ENCODE measurements at regions not wholly inside any gene's neighbourhood (a gene's known extent, or its start where the extent isn't known, plus 50 kb on each side); places are given as distances from the start of the nearest gene placed in this dataset.

GRCh38 chr3:153679714-153680113 is 441.5 kb upstream of the ARHGEF26 start:
- ATAC-seq (ENCODE audit: low read depth in 2 of 2) (no peak), DNase-seq (no peak)
- peaks cover 0 to 9% (median 0%) of the 10 kb centered on the region in 3 donors for H3K27me3 Mint-ChIP-seq
- no peaks in the 10 kb centered on the region for H3K4me1 Mint-ChIP-seq
- H3K9me3 Mint-ChIP-seq: no peaks in the 10 kb centered on the region
- no peak overlapping the region for H3K4me3 Mint-ChIP-seq
- H3K27ac Mint-ChIP-seq: no peak overlapping the region
- no peaks in the 10 kb centered on the region for H3K36me3 Mint-ChIP-seq

- DNase-seq (no peak), ATAC-seq (ENCODE audit: low read depth in 2 of 2) (no peak)
- no peak overlapping the region for H3K4me3 Mint-ChIP-seq
- H3K4me1 Mint-ChIP-seq: no peaks in the 10 kb centered on the region
- H3K9me3 Mint-ChIP-seq: no peaks in the 10 kb centered on the region
- H3K36me3 Mint-ChIP-seq: no peaks in the 10 kb centered on the region
- H3K27ac Mint-ChIP-seq: no peak overlapping the region
- peaks cover 0 to 9% (median 0%) of the 10 kb centered on the region in 3 donors for H3K27me3 Mint-ChIP-seq
Observed at GRCh38 chr3:153680526-153680925, 440.7 kb upstream of the ARHGEF26 start.

GRCh38 chr3:153681057-153681456 is 440.1 kb upstream of the ARHGEF26 start:
- H3K4me1 Mint-ChIP-seq: no peaks in the 10 kb centered on the region
- ATAC-seq (ENCODE audit: low read depth in 2 of 2): no peak
- H3K9me3 Mint-ChIP-seq: no peaks in the 10 kb centered on the region
- no peaks in the 10 kb centered on the region for H3K36me3 Mint-ChIP-seq
- H3K27ac Mint-ChIP-seq: no peak overlapping the region
- no peak overlapping the region for H3K4me3 Mint-ChIP-seq
- peaks cover 0 to 9% (median 0%) of the 10 kb centered on the region in 3 donors for H3K27me3 Mint-ChIP-seq
- no peak for DNase-seq

- ATAC-seq (ENCODE audit: low read depth in 2 of 2) (no peak), DNase-seq (no peak)
- Mint-ChIP-seq H3K4me3 (no peak overlapping the region), H3K36me3 (no peaks in the 10 kb centered on the region), H3K4me1 (no peaks in the 10 kb centered on the region), H3K27me3 (no peaks in the 10 kb centered on the region), H3K27ac (no peak overlapping the region), H3K9me3 (no peaks in the 10 kb centered on the region)
Observed at GRCh38 chr3:153688301-153689120, 432.7 kb upstream of the ARHGEF26 start.

GRCh38 chr3:153693207-153693606 is 428.0 kb upstream of the ARHGEF26 start:
- no peak overlapping the region for H3K4me3 Mint-ChIP-seq
- no peaks in the 10 kb centered on the region for H3K27me3 Mint-ChIP-seq
- no peak for DNase-seq
- no peaks in the 10 kb centered on the region for H3K9me3 Mint-ChIP-seq
- H3K4me1 Mint-ChIP-seq: no peaks in the 10 kb centered on the region
- no peak for ATAC-seq (ENCODE audit: low read depth in 2 of 2)
- H3K36me3 Mint-ChIP-seq: no peaks in the 10 kb centered on the region
- no peak overlapping the region for H3K27ac Mint-ChIP-seq

GRCh38 chr3:153702106-153702505 is 419.1 kb upstream of the ARHGEF26 start:
- Mint-ChIP-seq H3K36me3 (no peaks in the 10 kb centered on the region), H3K4me1 (no peaks in the 10 kb centered on the region), H3K27ac (no peak overlapping the region), H3K9me3 (peaks cover 0 to 2% (median 0%) of the 10 kb centered on the region in 7 donors), H3K27me3 (no peaks in the 10 kb centered on the region), H3K4me3 (no peak overlapping the region)
- no peak for DNase-seq
- ATAC-seq (ENCODE audit: low read depth in 2 of 2): no peak

- H3K36me3 Mint-ChIP-seq: no peaks in the 10 kb centered on the region
- H3K27ac Mint-ChIP-seq: no peak overlapping the region
- H3K4me3 Mint-ChIP-seq: no peak overlapping the region
- DNase-seq: no peak
- no peak for ATAC-seq (ENCODE audit: low read depth in 2 of 2)
- no peaks in the 10 kb centered on the region for H3K4me1 Mint-ChIP-seq
- peaks cover 0 to 3% (median 0%) of the 10 kb centered on the region in 7 donors for H3K9me3 Mint-ChIP-seq
- H3K27me3 Mint-ChIP-seq: no peaks in the 10 kb centered on the region
Observed at GRCh38 chr3:153704115-153704514, 417.1 kb upstream of the ARHGEF26 start.

GRCh38 chr3:153706706-153707105 is 414.5 kb upstream of the ARHGEF26 start:
- H3K4me3 Mint-ChIP-seq: no peak overlapping the region
- H3K36me3 Mint-ChIP-seq: no peaks in the 10 kb centered on the region
- DNase-seq (no peak), ATAC-seq (ENCODE audit: low read depth in 2 of 2) (no peak)
- H3K9me3 Mint-ChIP-seq: peaks cover 0 to 15% (median 2%) of the 10 kb centered on the region in 7 donors
- H3K27me3 Mint-ChIP-seq: no peaks in the 10 kb centered on the region
- H3K27ac Mint-ChIP-seq: no peak overlapping the region
- no peaks in the 10 kb centered on the region for H3K4me1 Mint-ChIP-seq

GRCh38 chr3:153714016-153714415 is 407.2 kb upstream of the ARHGEF26 start:
- Mint-ChIP-seq H3K36me3 (no peaks in the 10 kb centered on the region), H3K27me3 (peaks cover 0 to 4% (median 3%) of the 10 kb centered on the region in 3 donors), H3K4me1 (peaks cover 4 to 8% (median 6%) of the 10 kb centered on the region in 3 donors), H3K4me3 (no peak overlapping the region), H3K27ac (no peak overlapping the region), H3K9me3 (peaks cover 0 to 20% (median 4%) of the 10 kb centered on the region in 7 donors)
- ATAC-seq (ENCODE audit: low read depth in 2 of 2): no peak
- no peak for DNase-seq

GRCh38 chr3:153714588-153715290 is 406.5 kb upstream of the ARHGEF26 start:
- Mint-ChIP-seq H3K36me3 (no peaks in the 10 kb centered on the region), H3K27me3 (peaks cover 0 to 5% (median 4%) of the 10 kb centered on the region in 3 donors), H3K4me1 (peaks cover 4 to 8% (median 6%) of the 10 kb centered on the region in 3 donors), H3K9me3 (peaks cover 0 to 19% (median 0%) of the 10 kb centered on the region in 7 donors), H3K4me3 (no peak overlapping the region), H3K27ac (no peak overlapping the region)
- ATAC-seq (ENCODE audit: low read depth in 2 of 2) (no peak), DNase-seq (no peak)

- no peaks in the 10 kb centered on the region for H3K36me3 Mint-ChIP-seq
- no peak overlapping the region for H3K27ac Mint-ChIP-seq
- no peak for DNase-seq
Observed at GRCh38 chr3:153722157-153722556, 399.0 kb upstream of the ARHGEF26 start.

GRCh38 chr3:153731071-153731470 is 390.1 kb upstream of the ARHGEF26 start:
- Mint-ChIP-seq H3K4me1 (no peaks in the 10 kb centered on the region), H3K36me3 (no peaks in the 10 kb centered on the region), H3K9me3 (peaks cover 4 to 18% (median 9%) of the 10 kb centered on the region in 7 donors), H3K4me3 (no peak overlapping the region), H3K27me3 (no peaks in the 10 kb centered on the region), H3K27ac (no peak overlapping the region)
- DNase-seq (no peak), ATAC-seq (ENCODE audit: low read depth in 2 of 2) (no peak)

More at GRCh38 chr3:153722157-153722556, 399.0 kb upstream of the ARHGEF26 start:
- Mint-ChIP-seq H3K4me3 (no peak overlapping the region), H3K9me3 (no peaks in the 10 kb centered on the region), H3K4me1 (no peaks in the 10 kb centered on the region), H3K27me3 (peaks cover 0 to 5% (median 0%) of the 10 kb centered on the region in 3 donors)
- ATAC-seq (ENCODE audit: low read depth in 2 of 2): no peak

GRCh38 chr3:153734777-153735551 is 386.2 kb upstream of the ARHGEF26 start:
- DNase-seq (no peak), ATAC-seq (ENCODE audit: low read depth in 2 of 2) (no peak)
- no peak overlapping the region for H3K4me3 Mint-ChIP-seq
- peaks cover 8 to 18% (median 12%) of the 10 kb centered on the region in 7 donors for H3K9me3 Mint-ChIP-seq
- H3K27me3 Mint-ChIP-seq: no peaks in the 10 kb centered on the region
- H3K27ac Mint-ChIP-seq: no peak overlapping the region
- no peaks in the 10 kb centered on the region for H3K36me3 Mint-ChIP-seq
- H3K4me1 Mint-ChIP-seq: no peaks in the 10 kb centered on the region
